ENCODE measurements at regions not wholly inside any gene's neighbourhood (a gene's known extent, or its start where the extent isn't known, plus 50 kb on each side); places are given as distances from the start of the nearest gene placed in this dataset.

GRCh38 chr2:120653871-120654270 is 81.8 kb upstream of the GLI2 start:
- Histone ChIP-seq H2BK5ac (ENCODE audit: low read depth, low read length, poor library complexity, severe bottlenecking) (no peak overlapping the region), H3K79me1 (replicated peaks; ENCODE audit: low read length, poor library complexity, severe bottlenecking) (no peaks in the 10 kb centered on the region), H3K27me3 (ENCODE audit: control insufficient read depth in 1 of 2, insufficient read depth in 1 of 2, low read length in 2 of 2) (peaks cover 17 to 30% of the 10 kb centered on the region in 2 experiments), H3K23ac (ENCODE audit: low read length in 2 of 2) (no peak overlapping the region), H3K18ac (ENCODE audit: low read depth in 1 of 2, low read length in 2 of 2) (no peak overlapping the region), H4K8ac (ENCODE audit: low read length) (no peak overlapping the region), H2AK5ac (ENCODE audit: low read length, severe bottlenecking) (no peak overlapping the region), H2BK120ac (ENCODE audit: low read depth, low read length) (no peak overlapping the region), H3K9ac (ENCODE audit: low read length) (no peak overlapping the region), H2BK15ac (ENCODE audit: low read depth, poor library complexity, severe bottlenecking) (no peak overlapping the region), H3K4me3 (ENCODE audit: insufficient read depth in 1 of 2, low read depth in 1 of 2, low read length in 2 of 2) (no peak overlapping the region), H3K9me3 (ENCODE audit: control insufficient read depth, low read length) (peaks cover 57% of the 10 kb centered on the region), H4K91ac (ENCODE audit: low read length) (no peak overlapping the region), H2AFZ (ENCODE audit: low read depth, low read length) (no peak overlapping the region), H3K14ac (ENCODE audit: low read length in 2 of 2) (no peak overlapping the region), H2BK12ac (ENCODE audit: low read length in 2 of 2) (no peak overlapping the region), H3K4me1 (ENCODE audit: control insufficient read depth, insufficient read depth, low read depth, low read length) (no peaks in the 10 kb centered on the region), H3K4me2 (ENCODE audit: low read length, poor library complexity, severe bottlenecking) (no peak overlapping the region), H3K36me3 (ENCODE audit: control insufficient read depth in 1 of 2, insufficient read depth in 2 of 2, low read depth in 1 of 2, low read length in 2 of 2) (no peaks in the 10 kb centered on the region), H3K4ac (ENCODE audit: low read depth in 1 of 2, low read length in 2 of 2) (no peak overlapping the region), H3K27ac (ENCODE audit: low read length, poor library complexity, severe bottlenecking) (no peak overlapping the region)
- no peak for DNase-seq
- WGBS = 88% methylated on average over 13 of the region's 13 CpGs

DNA sequence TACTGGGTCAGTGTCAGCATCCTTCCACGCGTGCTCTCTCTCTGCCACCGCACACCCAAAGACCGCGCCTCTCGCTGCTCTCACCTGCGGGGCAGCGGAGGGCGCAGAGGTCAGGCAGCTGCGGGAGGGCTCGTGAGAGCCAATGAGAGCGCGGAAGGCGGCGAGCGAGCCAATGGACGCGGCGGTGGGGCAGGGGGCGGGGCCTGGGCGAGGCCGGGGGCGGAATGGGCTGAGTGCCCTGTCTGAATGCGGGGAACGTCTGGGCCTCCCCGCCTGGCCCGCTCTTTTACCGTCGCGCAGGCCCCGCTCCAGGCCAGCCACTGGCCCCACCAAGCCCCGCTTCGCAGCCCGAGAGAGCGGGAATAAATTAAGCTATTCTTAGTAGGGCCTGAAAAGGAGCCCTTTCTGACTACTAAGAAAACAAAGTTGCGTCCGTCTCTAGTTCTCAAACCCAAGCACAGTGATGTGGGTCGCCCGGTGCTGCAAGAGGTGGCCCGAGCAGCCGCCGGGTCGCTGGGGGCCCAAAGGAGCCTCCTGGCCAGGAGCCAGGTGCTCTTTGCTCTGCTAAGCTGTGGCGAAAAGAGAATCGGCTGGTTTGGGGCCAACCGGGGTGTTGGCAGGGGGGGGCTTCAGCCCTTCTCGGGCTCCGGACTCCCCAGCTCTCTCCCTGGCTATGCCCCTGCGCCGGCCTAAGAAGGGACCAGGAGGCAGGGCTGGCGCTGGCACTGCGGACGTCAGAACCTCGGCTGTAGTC is 81.1 kb upstream of the GLI2 start:
- no peak overlapping the region for H2BK15ac ChIP-seq (ENCODE audit: low read depth, poor library complexity, severe bottlenecking)
- H3K4me1 ChIP-seq (ENCODE audit: control insufficient read depth, insufficient read depth, low read depth, low read length) = no peaks in the 10 kb centered on the region
- no peak overlapping the region for H3K23ac ChIP-seq (ENCODE audit: low read length in 2 of 2)
- WGBS = 39% methylated on average over 53 of the region's 54 CpGs
- H3K4me3 ChIP-seq (ENCODE audit: insufficient read depth in 1 of 2, low read depth in 1 of 2, low read length in 2 of 2) = no peak overlapping the region
- no peak overlapping the region for H2AK5ac ChIP-seq (ENCODE audit: low read length, severe bottlenecking)
- no peak overlapping the region for H3K14ac ChIP-seq (ENCODE audit: low read length in 2 of 2)
- H3K4me2 ChIP-seq (ENCODE audit: low read length, poor library complexity, severe bottlenecking) = no peak overlapping the region
- H3K27ac ChIP-seq (ENCODE audit: low read length, poor library complexity, severe bottlenecking) = no peak overlapping the region
- no peak for DNase-seq
- no peak overlapping the region for H2BK5ac ChIP-seq (ENCODE audit: low read depth, low read length, poor library complexity, severe bottlenecking)
- peaks cover 50% of the 10 kb centered on the region for H3K9me3 ChIP-seq (ENCODE audit: control insufficient read depth, low read length)
- no peaks in the 10 kb centered on the region for H3K79me1 ChIP-seq (replicated peaks; ENCODE audit: low read length, poor library complexity, severe bottlenecking)
- no peak overlapping the region for H3K18ac ChIP-seq (ENCODE audit: low read depth in 1 of 2, low read length in 2 of 2)
- peaks cover 24 to 30% of the 10 kb centered on the region in 2 experiments for H3K27me3 ChIP-seq (ENCODE audit: control insufficient read depth in 1 of 2, insufficient read depth in 1 of 2, low read length in 2 of 2)
- H2AFZ ChIP-seq (ENCODE audit: low read depth, low read length) = no peak overlapping the region
- no peak overlapping the region for H4K91ac ChIP-seq (ENCODE audit: low read length)
- H2BK12ac ChIP-seq (ENCODE audit: low read length in 2 of 2) = no peak overlapping the region
- no peaks in the 10 kb centered on the region for H3K36me3 ChIP-seq (ENCODE audit: control insufficient read depth in 1 of 2, insufficient read depth in 2 of 2, low read depth in 1 of 2, low read length in 2 of 2)
- no peak overlapping the region for H4K8ac ChIP-seq (ENCODE audit: low read length)
- H3K4ac ChIP-seq (ENCODE audit: low read depth in 1 of 2, low read length in 2 of 2) = no peak overlapping the region
- H2BK120ac ChIP-seq (ENCODE audit: low read depth, low read length) = no peak overlapping the region
- H3K9ac ChIP-seq (ENCODE audit: low read length) = no peak overlapping the region

DNA sequence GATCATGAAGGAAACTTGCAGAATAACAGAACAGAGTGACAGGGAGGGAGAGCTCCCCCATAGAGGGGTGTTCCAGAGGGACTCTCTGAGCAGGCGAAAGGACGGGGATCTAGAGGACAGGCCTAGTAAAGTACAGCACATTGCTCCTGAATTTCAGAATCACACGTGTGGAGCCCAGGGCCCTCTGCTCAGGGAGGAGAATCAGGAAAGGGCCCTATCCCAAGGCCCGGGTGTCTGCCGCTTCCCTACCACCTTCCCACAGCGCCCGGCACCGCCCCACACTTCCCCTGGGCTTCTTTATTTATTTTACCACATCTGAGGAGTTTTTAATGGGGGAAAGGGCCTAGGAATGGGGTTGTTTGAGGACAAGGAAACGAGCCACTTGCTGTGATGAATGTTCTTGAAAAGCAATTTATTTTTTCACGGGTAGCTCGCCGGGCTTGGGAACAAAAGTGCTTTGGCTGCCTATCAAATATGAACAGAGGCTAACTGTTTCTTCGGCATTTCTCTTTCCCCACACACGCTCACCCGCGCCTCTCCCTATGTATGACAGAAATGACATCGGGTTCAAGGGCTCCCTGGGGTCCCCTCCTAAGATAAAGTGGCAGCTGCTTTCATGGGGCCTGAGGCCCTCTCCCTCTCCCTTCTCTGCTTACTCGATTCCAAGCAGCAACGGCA is 79.3 kb upstream of the GLI2 start:
- Histone ChIP-seq H3K14ac (ENCODE audit: low read length in 2 of 2) (no peak overlapping the region), H3K9me3 (ENCODE audit: control insufficient read depth, low read length) (peaks cover 32% of the 10 kb centered on the region), H3K27ac (ENCODE audit: low read length, poor library complexity, severe bottlenecking) (no peak overlapping the region), H3K18ac (ENCODE audit: low read depth in 1 of 2, low read length in 2 of 2) (no peak overlapping the region), H2AK5ac (ENCODE audit: low read length, severe bottlenecking) (no peak overlapping the region), H2BK12ac (ENCODE audit: low read length in 2 of 2) (no peak overlapping the region), H4K91ac (ENCODE audit: low read length) (no peak overlapping the region), H2BK120ac (ENCODE audit: low read depth, low read length) (no peak overlapping the region), H3K79me1 (replicated peaks; ENCODE audit: low read length, poor library complexity, severe bottlenecking) (no peaks in the 10 kb centered on the region), H2AFZ (ENCODE audit: low read depth, low read length) (no peak overlapping the region), H2BK15ac (ENCODE audit: low read depth, poor library complexity, severe bottlenecking) (no peak overlapping the region), H3K27me3 (ENCODE audit: control insufficient read depth in 1 of 2, insufficient read depth in 1 of 2, low read length in 2 of 2) (peaks cover 41 to 43% of the 10 kb centered on the region in 2 experiments), H2BK5ac (ENCODE audit: low read depth, low read length, poor library complexity, severe bottlenecking) (no peak overlapping the region), H3K4me1 (ENCODE audit: control insufficient read depth, insufficient read depth, low read depth, low read length) (no peaks in the 10 kb centered on the region), H3K23ac (ENCODE audit: low read length in 2 of 2) (no peak overlapping the region), H4K8ac (ENCODE audit: low read length) (no peak overlapping the region), H3K4me3 (ENCODE audit: insufficient read depth in 1 of 2, low read depth in 1 of 2, low read length in 2 of 2) (no peak overlapping the region), H3K4me2 (ENCODE audit: low read length, poor library complexity, severe bottlenecking) (no peak overlapping the region), H3K4ac (ENCODE audit: low read depth in 1 of 2, low read length in 2 of 2) (no peak overlapping the region), H3K9ac (ENCODE audit: low read length) (no peak overlapping the region), H3K36me3 (ENCODE audit: control insufficient read depth in 1 of 2, insufficient read depth in 2 of 2, low read depth in 1 of 2, low read length in 2 of 2) (no peaks in the 10 kb centered on the region)
- no peak for DNase-seq
- WGBS = 79% methylated on average over 15 of the region's 19 CpGs

DNA sequence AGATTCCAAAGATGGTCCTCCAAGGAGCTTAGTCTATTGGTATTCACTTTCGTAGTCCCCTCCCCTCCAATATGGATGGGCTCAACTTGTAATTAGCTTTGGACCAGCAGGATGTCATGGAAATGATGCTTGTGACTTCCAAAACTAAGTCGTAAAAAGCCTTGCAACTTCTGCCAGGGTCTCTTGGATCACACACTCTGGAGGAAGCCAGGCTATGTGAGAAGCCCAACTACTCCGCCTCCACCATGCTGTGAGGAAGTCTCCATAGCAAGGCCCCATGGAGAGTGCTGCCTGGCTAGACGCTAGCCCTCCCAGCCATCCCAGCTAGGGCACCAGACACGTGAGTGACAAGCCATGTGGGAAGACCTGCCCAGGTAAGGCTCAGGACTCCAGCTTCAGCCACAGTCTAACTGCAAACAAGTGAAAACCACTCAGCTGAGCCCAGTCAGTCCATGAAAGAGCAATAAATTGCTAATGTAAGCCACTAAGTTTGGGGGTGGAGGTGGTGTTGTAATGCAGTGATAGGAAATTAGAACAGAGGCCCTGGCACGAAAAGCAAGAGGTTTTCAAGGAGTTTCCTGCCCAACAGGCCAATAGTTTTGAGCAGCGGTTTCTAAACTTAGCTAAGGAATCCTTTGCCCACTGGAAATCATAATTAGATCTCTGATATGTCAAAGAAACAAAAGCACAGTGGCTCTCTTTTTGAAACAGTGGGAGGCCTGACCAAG is 77.5 kb upstream of the GLI2 start:
- Histone ChIP-seq H3K23ac (ENCODE audit: low read length in 2 of 2) (no peak overlapping the region), H3K27ac (ENCODE audit: low read length, poor library complexity, severe bottlenecking) (no peak overlapping the region), H2AFZ (ENCODE audit: low read depth, low read length) (no peak overlapping the region), H2BK12ac (ENCODE audit: low read length in 2 of 2) (no peak overlapping the region), H4K91ac (ENCODE audit: low read length) (no peak overlapping the region), H3K4me2 (ENCODE audit: low read length, poor library complexity, severe bottlenecking) (no peak overlapping the region), H2BK15ac (ENCODE audit: low read depth, poor library complexity, severe bottlenecking) (no peak overlapping the region), H4K8ac (ENCODE audit: low read length) (no peak overlapping the region), H3K9me3 (ENCODE audit: control insufficient read depth, low read length) (peaks cover 14% of the 10 kb centered on the region), H2BK5ac (ENCODE audit: low read depth, low read length, poor library complexity, severe bottlenecking) (no peak overlapping the region), H3K27me3 (ENCODE audit: control insufficient read depth in 1 of 2, insufficient read depth in 1 of 2, low read length in 2 of 2) (peaks cover 47 to 53% of the 10 kb centered on the region in 2 experiments), H3K14ac (ENCODE audit: low read length in 2 of 2) (no peak overlapping the region), H3K4ac (ENCODE audit: low read depth in 1 of 2, low read length in 2 of 2) (no peak overlapping the region), H3K79me1 (replicated peaks; ENCODE audit: low read length, poor library complexity, severe bottlenecking) (no peaks in the 10 kb centered on the region), H3K4me3 (ENCODE audit: insufficient read depth in 1 of 2, low read depth in 1 of 2, low read length in 2 of 2) (no peak overlapping the region), H3K18ac (ENCODE audit: low read depth in 1 of 2, low read length in 2 of 2) (no peak overlapping the region), H3K36me3 (ENCODE audit: control insufficient read depth in 1 of 2, insufficient read depth in 2 of 2, low read depth in 1 of 2, low read length in 2 of 2) (no peaks in the 10 kb centered on the region), H2BK120ac (ENCODE audit: low read depth, low read length) (no peak overlapping the region), H3K9ac (ENCODE audit: low read length) (no peak overlapping the region), H2AK5ac (ENCODE audit: low read length, severe bottlenecking) (no peak overlapping the region), H3K4me1 (ENCODE audit: control insufficient read depth, insufficient read depth, low read depth, low read length) (no peaks in the 10 kb centered on the region)
- DNase-seq = no peak
- 67% methylated on average over 7 of the region's 7 CpGs for WGBS

Data from mesenchymal stem cell (in vitro differentiated cells and primary cell).